Lower leg skin (tissue), 3 donors: ENCODE measurements at regions not wholly inside any gene's neighbourhood (a gene's known extent, or its start where the extent isn't known, plus 50 kb on each side); places are given as distances from the start of the nearest gene placed in this dataset.

Source experiments
- POLR2A ChIP-seq, 2 donors: fragments of 450-650 bp; IDR thresholded peaks; one replicate each; pipeline ENCODE4 v1.6.1; 2016 to 2017; ENCODE audit warnings: antibody characterized with exemption in 2 of 2, mild to moderate bottlenecking in 1 of 2, moderate library complexity in 1 of 2
- TF ChIP-seq, protein P1 (sequence below), 3 donors: fragments of 450-650 bp; IDR thresholded peaks; one replicate each; pipeline ENCODE4 v1.5.1; 2016; ENCODE audit warnings: antibody characterized with exemption in 3 of 3, mild to moderate bottlenecking in 3 of 3, moderate library complexity in 2 of 3

- TF ChIP-seq, protein P1, sequence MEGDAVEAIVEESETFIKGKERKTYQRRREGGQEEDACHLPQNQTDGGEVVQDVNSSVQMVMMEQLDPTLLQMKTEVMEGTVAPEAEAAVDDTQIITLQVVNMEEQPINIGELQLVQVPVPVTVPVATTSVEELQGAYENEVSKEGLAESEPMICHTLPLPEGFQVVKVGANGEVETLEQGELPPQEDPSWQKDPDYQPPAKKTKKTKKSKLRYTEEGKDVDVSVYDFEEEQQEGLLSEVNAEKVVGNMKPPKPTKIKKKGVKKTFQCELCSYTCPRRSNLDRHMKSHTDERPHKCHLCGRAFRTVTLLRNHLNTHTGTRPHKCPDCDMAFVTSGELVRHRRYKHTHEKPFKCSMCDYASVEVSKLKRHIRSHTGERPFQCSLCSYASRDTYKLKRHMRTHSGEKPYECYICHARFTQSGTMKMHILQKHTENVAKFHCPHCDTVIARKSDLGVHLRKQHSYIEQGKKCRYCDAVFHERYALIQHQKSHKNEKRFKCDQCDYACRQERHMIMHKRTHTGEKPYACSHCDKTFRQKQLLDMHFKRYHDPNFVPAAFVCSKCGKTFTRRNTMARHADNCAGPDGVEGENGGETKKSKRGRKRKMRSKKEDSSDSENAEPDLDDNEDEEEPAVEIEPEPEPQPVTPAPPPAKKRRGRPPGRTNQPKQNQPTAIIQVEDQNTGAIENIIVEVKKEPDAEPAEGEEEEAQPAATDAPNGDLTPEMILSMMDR (IDR thresholded peaks at IDR 0.05), result no peak
- no peak for TF ChIP-seq POLR2A (IDR thresholded peaks at IDR 0.05)
Observed at GRCh38 chr19:28024920-28025319, 1188.0 kb downstream of the UQCRFS1 start.
